GM23338 (cell line): ENCODE measurements at regions not wholly inside any gene's neighbourhood (a gene's known extent, or its start where the extent isn't known, plus 50 kb on each side); places are given as distances from the start of the nearest gene placed in this dataset.

ENCODE experiments used
- ATAC-seq: fragments of 200-7000 bp; cut with Tn5 transposase; 3 replicates; pipeline ENCODE4 v1.9.1; 2020
- DNase-seq: peaks from one replicate; pipeline ENCODE4 v3.0.0-alpha.2; 2015; ENCODE audit warnings: low spot score
- H2AFZ ChIP-seq: fragments of 200-600 bp; sonication (generic); 2 replicates; pipeline ENCODE4 v1.8.0; 2016; ENCODE audit warnings: antibody characterized with exemption, mild to moderate bottlenecking, moderate library complexity
- H3F3A ChIP-seq: fragments of 200-600 bp; sonication (generic); replicated peaks from 2 replicates; pipeline ENCODE4 v1.8.0; 2017; ENCODE audit warnings: antibody characterized with exemption, mixed run types, low read depth
- H3K27ac ChIP-seq: fragments of 200-600 bp; sonication (generic); 2 replicates; pipeline ENCODE4 v1.6.1; 2016; ENCODE audit warnings: low read depth
- H3K27me3 ChIP-seq: fragments of 200-600 bp; sonication (generic); 2 replicates; pipeline ENCODE4 v1.8.0; 2016; ENCODE audit warnings: mild to moderate bottlenecking, mixed run types, moderate library complexity; ENCODE audit not compliant: insufficient read depth
- H3K36me3 ChIP-seq: fragments of 200-600 bp; sonication (generic); 2 replicates; pipeline ENCODE4 v1.8.0; 2016; ENCODE audit warnings: mild to moderate bottlenecking; ENCODE audit not compliant: insufficient read depth
- H3K4me1 ChIP-seq: fragments of 200-600 bp; sonication (generic); 2 replicates; pipeline ENCODE4 v1.8.0; 2016; ENCODE audit warnings: mild to moderate bottlenecking, moderate library complexity; ENCODE audit not compliant: insufficient read depth
- H3K4me2 ChIP-seq: fragments of 200-600 bp; sonication (generic); 2 replicates; pipeline ENCODE4 v1.7.1; 2017; ENCODE audit warnings: mixed run types
- H3K4me3 ChIP-seq: fragments of 200-600 bp; sonication (generic); 2 replicates; pipeline ENCODE4 v1.6.1; 2016; ENCODE audit warnings: mixed run types
- H3K79me2 ChIP-seq: fragments of 200-600 bp; sonication (generic); replicated peaks from 2 replicates; pipeline ENCODE4 v1.8.0; 2017; ENCODE audit warnings: mild to moderate bottlenecking; ENCODE audit not compliant: insufficient read depth
- H3K9me2 ChIP-seq: fragments of 200-600 bp; sonication (generic); 2 replicates; pipeline ENCODE4 v1.8.0; 2017; ENCODE audit not compliant: insufficient read depth
- H4K20me1 ChIP-seq: fragments of 200-600 bp; sonication (generic); replicated peaks from 2 replicates; pipeline ENCODE4 v1.8.0; 2017; ENCODE audit warnings: mild to moderate bottlenecking; ENCODE audit not compliant: insufficient read depth
- H3K27ac Mint-ChIP-seq: 2 replicates; pipeline ENCODE4 v1.8.0; 2020; ENCODE audit warnings: inconsistent platforms, mild to moderate bottlenecking, moderate library complexity, mixed read lengths
- H3K27me3 Mint-ChIP-seq: 3 replicates; pipeline ENCODE4 v1.8.0; 2022; ENCODE audit warnings: low read depth, mild to moderate bottlenecking, moderate library complexity, mixed read lengths, inconsistent platforms; ENCODE audit not compliant: insufficient read depth, poor library complexity
- H3K36me3 Mint-ChIP-seq: 3 replicates; pipeline ENCODE4 v1.8.0; 2021; ENCODE audit warnings: low read depth, mild to moderate bottlenecking, inconsistent platforms, moderate library complexity, mixed read lengths
- H3K4me1 Mint-ChIP-seq: 3 replicates; pipeline ENCODE4 v1.8.0; 2020; ENCODE audit warnings: mild to moderate bottlenecking, inconsistent platforms, mixed read lengths
- H3K4me3 Mint-ChIP-seq: 3 replicates; pipeline ENCODE4 v1.8.0; 2021; ENCODE audit warnings: moderate library complexity, mild to moderate bottlenecking, inconsistent platforms, mixed read lengths
- H3K9me3 Mint-ChIP-seq: 3 replicates; pipeline ENCODE4 v1.8.0; 2020; ENCODE audit warnings: moderate library complexity, mild to moderate bottlenecking, inconsistent platforms, mixed read lengths
- CREB1 ChIP-seq: fragments of 250-450 bp; sonication (Bioruptor Pico); IDR thresholded peaks from 2 replicates; pipeline ENCODE4 v1.5.0; 2020; ENCODE audit warnings: low read depth, mild to moderate bottlenecking, moderate library complexity
- EZH2 ChIP-seq: fragments of 200-600 bp; sonication (generic); IDR thresholded peaks from one replicate; pipeline ENCODE4 v1.8.0; 2017; ENCODE audit warnings: antibody characterized with exemption, mild to moderate bottlenecking, low read depth; ENCODE audit not compliant: unreplicated experiment
- EZH2phosphoT487 ChIP-seq: fragments of 200-600 bp; sonication (generic); IDR thresholded peaks from one replicate; pipeline ENCODE4 v1.8.1; 2018; ENCODE audit warnings: antibody characterized with exemption; ENCODE audit not compliant: unreplicated experiment
- JUNB ChIP-seq: IDR thresholded peaks from one replicate; pipeline ENCODE4 v1.6.1; 2016; ENCODE audit warnings: antibody characterized with exemption; ENCODE audit not compliant: unreplicated experiment
- NANOG ChIP-seq: IDR thresholded peaks from 2 replicates; pipeline ENCODE4 v1.6.1; 2016; ENCODE audit warnings: antibody characterized with exemption, borderline replicate concordance
- POLR2AphosphoS5 ChIP-seq: IDR thresholded peaks from 2 replicates; pipeline ENCODE4 v1.6.1; 2016; ENCODE audit warnings: antibody characterized with exemption, low read depth
- REST ChIP-seq: IDR thresholded peaks from one replicate; pipeline ENCODE4 v1.6.1; 2018; ENCODE audit warnings: antibody characterized with exemption; ENCODE audit not compliant: unreplicated experiment
- STAT1 ChIP-seq: IDR thresholded peaks from one replicate; pipeline ENCODE4 v1.6.1; 2016; ENCODE audit warnings: antibody characterized with exemption; ENCODE audit not compliant: unreplicated experiment
- ZNF114 ChIP-seq: fragments of 250-450 bp; sonication (Bioruptor Pico); IDR thresholded peaks from 2 replicates; pipeline ENCODE4 v1.5.0; 2020; ENCODE audit warnings: mild to moderate bottlenecking, moderate library complexity
- ZNF331 ChIP-seq: fragments of 250-450 bp; sonication (Bioruptor Pico); IDR thresholded peaks from 2 replicates; pipeline ENCODE4 v1.5.0; 2020; ENCODE audit warnings: low read depth, mild to moderate bottlenecking, moderate library complexity
- ZNF462 ChIP-seq: fragments of 250-450 bp; sonication (Bioruptor Pico); IDR thresholded peaks from 2 replicates; pipeline ENCODE4 v1.5.0; 2020; ENCODE audit warnings: mild to moderate bottlenecking, moderate library complexity
- TF ChIP-seq, protein P1 (sequence below): IDR thresholded peaks from 2 replicates; pipeline ENCODE4 v1.6.1; 2016; ENCODE audit warnings: antibody characterized with exemption
- TF ChIP-seq, protein P2 (sequence below), 2 experiments: fragments of 200-600 bp in 1 of 2; sonication (generic) in 1 of 2; conservative IDR thresholded peaks; 2 replicates each; pipeline versions ENCODE4 v1.5.1 to v1.6.1; 2016 to 2017; ENCODE audit warnings: antibody characterized with exemption in 2 of 2, low read depth in 2 of 2, mild to moderate bottlenecking in 2 of 2, moderate library complexity in 1 of 2

DNA sequence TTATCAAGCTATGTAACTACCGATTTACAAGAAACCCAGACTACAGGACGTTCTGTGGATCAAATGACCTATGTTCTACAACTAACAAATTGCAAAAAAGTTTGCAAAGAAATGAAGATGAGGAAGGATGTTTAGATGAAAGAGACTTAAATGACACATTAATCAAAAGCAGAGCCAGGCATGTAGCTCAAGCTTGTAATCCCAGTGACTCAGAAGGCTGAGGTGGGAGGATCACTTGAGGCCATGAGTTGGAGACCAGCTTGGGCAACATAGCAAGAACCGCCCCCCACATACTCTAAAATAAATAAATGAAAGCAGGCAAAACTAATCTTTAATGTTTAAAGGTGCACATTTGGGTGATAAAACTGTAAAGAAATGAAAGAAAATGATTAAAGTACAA lies 331.9 kb downstream of the BTG1 start:
- no peaks in the 10 kb centered on the region for H3F3A ChIP-seq
- ATAC-seq (no peak), DNase-seq (no peak)
- Mint-ChIP-seq H3K27ac (no peak overlapping the region), H3K27me3 (peaks cover 2% of the 10 kb centered on the region), H3K36me3 (no peaks in the 10 kb centered on the region), H3K9me3 (no peaks in the 10 kb centered on the region; the same call in 2 of the 3 replicates), H3K4me3 (no peak overlapping the region), H3K4me1 (no peaks in the 10 kb centered on the region)
- H3K27me3 ChIP-seq, result no peaks in the 10 kb centered on the region
- TF ChIP-seq JUNB (no peak), POLR2AphosphoS5 (no peak), STAT1 (no peak), ZNF114 (no peak), NANOG (no peak), ZNF462 (no peak), EZH2 (no peak), REST (no peak), EZH2phosphoT487 (no peak), CREB1 (no peak), ZNF331 (CRISPR knock-in tag) (no peak)
- TF ChIP-seq, protein P1, sequence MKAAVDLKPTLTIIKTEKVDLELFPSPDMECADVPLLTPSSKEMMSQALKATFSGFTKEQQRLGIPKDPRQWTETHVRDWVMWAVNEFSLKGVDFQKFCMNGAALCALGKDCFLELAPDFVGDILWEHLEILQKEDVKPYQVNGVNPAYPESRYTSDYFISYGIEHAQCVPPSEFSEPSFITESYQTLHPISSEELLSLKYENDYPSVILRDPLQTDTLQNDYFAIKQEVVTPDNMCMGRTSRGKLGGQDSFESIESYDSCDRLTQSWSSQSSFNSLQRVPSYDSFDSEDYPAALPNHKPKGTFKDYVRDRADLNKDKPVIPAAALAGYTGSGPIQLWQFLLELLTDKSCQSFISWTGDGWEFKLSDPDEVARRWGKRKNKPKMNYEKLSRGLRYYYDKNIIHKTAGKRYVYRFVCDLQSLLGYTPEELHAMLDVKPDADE, result no peak
- TF ChIP-seq, protein P2, sequence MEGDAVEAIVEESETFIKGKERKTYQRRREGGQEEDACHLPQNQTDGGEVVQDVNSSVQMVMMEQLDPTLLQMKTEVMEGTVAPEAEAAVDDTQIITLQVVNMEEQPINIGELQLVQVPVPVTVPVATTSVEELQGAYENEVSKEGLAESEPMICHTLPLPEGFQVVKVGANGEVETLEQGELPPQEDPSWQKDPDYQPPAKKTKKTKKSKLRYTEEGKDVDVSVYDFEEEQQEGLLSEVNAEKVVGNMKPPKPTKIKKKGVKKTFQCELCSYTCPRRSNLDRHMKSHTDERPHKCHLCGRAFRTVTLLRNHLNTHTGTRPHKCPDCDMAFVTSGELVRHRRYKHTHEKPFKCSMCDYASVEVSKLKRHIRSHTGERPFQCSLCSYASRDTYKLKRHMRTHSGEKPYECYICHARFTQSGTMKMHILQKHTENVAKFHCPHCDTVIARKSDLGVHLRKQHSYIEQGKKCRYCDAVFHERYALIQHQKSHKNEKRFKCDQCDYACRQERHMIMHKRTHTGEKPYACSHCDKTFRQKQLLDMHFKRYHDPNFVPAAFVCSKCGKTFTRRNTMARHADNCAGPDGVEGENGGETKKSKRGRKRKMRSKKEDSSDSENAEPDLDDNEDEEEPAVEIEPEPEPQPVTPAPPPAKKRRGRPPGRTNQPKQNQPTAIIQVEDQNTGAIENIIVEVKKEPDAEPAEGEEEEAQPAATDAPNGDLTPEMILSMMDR (conservative IDR thresholded peaks at IDR 0.05; ENCODE audit: low read depth in 2 of 2), result no peak
- H3K4me2 ChIP-seq, result no peak overlapping the region
- no peaks in the 10 kb centered on the region for H3K79me2 ChIP-seq
- no peak overlapping the region for H3K27ac ChIP-seq
- no peaks in the 10 kb centered on the region for H4K20me1 ChIP-seq
- H3K9me2 ChIP-seq, result peaks cover 2% of the 10 kb centered on the region
- H3K4me1 ChIP-seq, result no peaks in the 10 kb centered on the region
- no peak overlapping the region for H3K4me3 ChIP-seq
- no peaks in the 10 kb centered on the region for H3K36me3 ChIP-seq
- H2AFZ ChIP-seq, result no peak overlapping the region
